ENCODE measurements at regions not wholly inside any gene's neighbourhood (a gene's known extent, or its start where the extent isn't known, plus 50 kb on each side); places are given as distances from the start of the nearest gene placed in this dataset.

DNA sequence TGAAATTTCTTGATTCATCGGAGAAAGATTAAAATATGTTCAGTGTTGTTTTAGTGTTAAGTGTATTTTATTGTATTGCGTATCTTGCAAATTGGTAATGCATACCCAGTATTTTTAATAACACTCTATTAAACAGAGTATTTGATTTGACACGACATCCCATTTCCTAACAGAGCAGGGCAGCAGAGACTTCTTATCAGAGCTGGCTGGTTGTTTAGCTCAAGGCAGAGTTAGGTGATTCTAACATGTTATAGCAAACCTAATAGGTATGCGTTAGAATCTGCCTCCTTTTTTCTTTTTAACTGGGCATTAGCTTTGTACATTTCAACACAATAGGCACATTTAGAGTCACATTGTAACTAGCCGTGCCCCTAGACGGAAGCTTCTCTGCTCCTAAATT, 57.1 kb upstream of the CELF2 start:
- H3K27ac ChIP-seq, result no peak overlapping the region
- CTCF ChIA-PET, result interaction anchor here (0.5 kb wide), 1 partner anchor 264 kb away, joined by 3 read pairs; no protein-coding TSS in a partner anchor
- POLR2A ChIA-PET (ENCODE audit: low non-redundant PET), result no interaction called here
- DNase-seq (ENCODE audit: low spot score), result no peak
- TF ChIP-seq, protein P1, sequence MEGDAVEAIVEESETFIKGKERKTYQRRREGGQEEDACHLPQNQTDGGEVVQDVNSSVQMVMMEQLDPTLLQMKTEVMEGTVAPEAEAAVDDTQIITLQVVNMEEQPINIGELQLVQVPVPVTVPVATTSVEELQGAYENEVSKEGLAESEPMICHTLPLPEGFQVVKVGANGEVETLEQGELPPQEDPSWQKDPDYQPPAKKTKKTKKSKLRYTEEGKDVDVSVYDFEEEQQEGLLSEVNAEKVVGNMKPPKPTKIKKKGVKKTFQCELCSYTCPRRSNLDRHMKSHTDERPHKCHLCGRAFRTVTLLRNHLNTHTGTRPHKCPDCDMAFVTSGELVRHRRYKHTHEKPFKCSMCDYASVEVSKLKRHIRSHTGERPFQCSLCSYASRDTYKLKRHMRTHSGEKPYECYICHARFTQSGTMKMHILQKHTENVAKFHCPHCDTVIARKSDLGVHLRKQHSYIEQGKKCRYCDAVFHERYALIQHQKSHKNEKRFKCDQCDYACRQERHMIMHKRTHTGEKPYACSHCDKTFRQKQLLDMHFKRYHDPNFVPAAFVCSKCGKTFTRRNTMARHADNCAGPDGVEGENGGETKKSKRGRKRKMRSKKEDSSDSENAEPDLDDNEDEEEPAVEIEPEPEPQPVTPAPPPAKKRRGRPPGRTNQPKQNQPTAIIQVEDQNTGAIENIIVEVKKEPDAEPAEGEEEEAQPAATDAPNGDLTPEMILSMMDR (conservative IDR thresholded peaks at IDR 0.05; ENCODE audit: low read depth), result no peak

DNA sequence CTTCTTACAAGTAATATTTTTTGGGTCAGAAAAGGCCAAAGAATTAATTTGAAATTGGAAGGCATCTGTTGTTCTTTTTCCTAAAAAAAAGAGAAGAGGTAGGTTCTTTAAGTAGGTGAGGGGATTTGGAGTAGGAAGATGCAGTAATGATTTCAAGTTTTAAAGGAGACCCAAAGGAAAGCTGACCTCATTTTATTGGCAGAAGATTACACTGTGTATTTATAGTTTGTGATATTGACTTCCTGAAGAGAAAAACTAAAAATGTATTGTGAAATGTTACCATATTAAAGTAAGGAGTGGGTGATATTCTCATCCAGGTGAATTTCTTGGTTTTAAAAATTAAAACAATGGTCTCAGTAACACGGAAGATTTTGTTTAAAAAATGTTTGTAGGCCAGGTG, 56.6 kb upstream of the CELF2 start:
- CTCF ChIA-PET, result no interaction called here
- TF ChIP-seq, protein P1 (conservative IDR thresholded peaks at IDR 0.05; ENCODE audit: low read depth), result no peak

DNA sequence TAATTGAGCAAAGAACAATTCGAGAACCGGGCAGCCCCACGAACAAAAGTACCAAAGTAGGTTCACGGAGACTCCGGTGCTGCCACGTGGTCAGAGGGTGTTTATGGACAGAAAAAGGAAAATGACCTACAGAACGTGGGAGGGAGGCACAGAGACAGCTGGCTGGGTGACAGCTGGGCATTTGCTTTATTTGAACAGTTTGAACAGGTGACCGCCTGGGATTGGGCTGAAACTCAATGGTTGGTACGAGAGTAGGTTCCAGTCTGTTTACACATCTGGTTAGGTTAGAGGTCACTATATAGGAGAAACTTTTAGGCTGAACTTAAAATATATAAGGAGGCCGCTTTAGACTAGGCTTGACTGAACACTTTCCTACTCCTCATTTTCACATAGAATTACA, 50.6 kb upstream of the CELF2 start:
- TF ChIP-seq, protein P1 (conservative IDR thresholded peaks at IDR 0.05; ENCODE audit: low read depth), result no peak
- ChIA-PET POLR2A (ENCODE audit: low non-redundant PET) (no interaction called here), CTCF (no interaction called here)
- H3K27ac ChIP-seq, result no peak overlapping the region
- no peak for DNase-seq (ENCODE audit: low spot score)

More for the DNA sequence above, 56.6 kb upstream of the CELF2 start:
- no peak for DNase-seq (ENCODE audit: low spot score)
- POLR2A ChIA-PET (ENCODE audit: low non-redundant PET), result no interaction called here
- H3K27ac ChIP-seq, result no peak overlapping the region

GRCh38 chr10:10967581-10968256, 50.0 kb upstream of the CELF2 start:
- POLR2A ChIA-PET (ENCODE audit: low non-redundant PET), result no interaction called here
- no peak for DNase-seq (ENCODE audit: low spot score)
- TF ChIP-seq, protein P1 (conservative IDR thresholded peaks at IDR 0.05; ENCODE audit: low read depth), result no peak
- CTCF ChIA-PET, result no interaction called here
- no peak overlapping the region for H3K27ac ChIP-seq

Data from RWPE1 (cell line).